22Rv1 (cell line): ENCODE measurements at regions not wholly inside any gene's neighbourhood (a gene's known extent, or its start where the extent isn't known, plus 50 kb on each side); places are given as distances from the start of the nearest gene placed in this dataset.

ENCODE experiments used
- ZFX ChIP-seq: fragments of 450-650 bp; IDR thresholded peaks from 2 replicates; pipeline ENCODE4 v1.6.1; 2017; ENCODE audit warnings: antibody characterized with exemption, borderline replicate concordance
- TF ChIP-seq, protein P1 (sequence below): fragments of 450-650 bp; IDR thresholded peaks from 2 replicates; pipeline ENCODE4 v1.5.1; 2017; ENCODE audit warnings: mild to moderate bottlenecking

DNA sequence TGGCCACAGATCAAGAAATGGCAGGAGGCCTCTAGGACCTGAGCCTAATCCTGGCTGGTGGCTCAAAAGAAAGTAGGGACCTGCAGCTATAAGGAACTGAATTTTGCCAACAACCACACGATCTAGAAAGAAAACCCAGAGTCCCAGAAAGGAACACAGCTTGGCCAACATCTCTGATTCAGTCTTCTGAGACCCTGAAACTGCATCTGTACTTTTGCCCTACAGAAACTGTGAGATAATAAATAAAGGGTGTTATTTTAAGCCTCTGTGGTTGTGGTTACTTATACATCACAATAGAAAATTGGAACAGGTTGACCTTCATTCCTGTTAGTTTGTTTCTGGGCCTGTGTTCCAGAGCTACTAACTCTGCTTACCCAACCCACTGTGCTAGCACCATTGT is 356.8 kb upstream of the ST6GAL2 start:
- TF ChIP-seq, protein P1, sequence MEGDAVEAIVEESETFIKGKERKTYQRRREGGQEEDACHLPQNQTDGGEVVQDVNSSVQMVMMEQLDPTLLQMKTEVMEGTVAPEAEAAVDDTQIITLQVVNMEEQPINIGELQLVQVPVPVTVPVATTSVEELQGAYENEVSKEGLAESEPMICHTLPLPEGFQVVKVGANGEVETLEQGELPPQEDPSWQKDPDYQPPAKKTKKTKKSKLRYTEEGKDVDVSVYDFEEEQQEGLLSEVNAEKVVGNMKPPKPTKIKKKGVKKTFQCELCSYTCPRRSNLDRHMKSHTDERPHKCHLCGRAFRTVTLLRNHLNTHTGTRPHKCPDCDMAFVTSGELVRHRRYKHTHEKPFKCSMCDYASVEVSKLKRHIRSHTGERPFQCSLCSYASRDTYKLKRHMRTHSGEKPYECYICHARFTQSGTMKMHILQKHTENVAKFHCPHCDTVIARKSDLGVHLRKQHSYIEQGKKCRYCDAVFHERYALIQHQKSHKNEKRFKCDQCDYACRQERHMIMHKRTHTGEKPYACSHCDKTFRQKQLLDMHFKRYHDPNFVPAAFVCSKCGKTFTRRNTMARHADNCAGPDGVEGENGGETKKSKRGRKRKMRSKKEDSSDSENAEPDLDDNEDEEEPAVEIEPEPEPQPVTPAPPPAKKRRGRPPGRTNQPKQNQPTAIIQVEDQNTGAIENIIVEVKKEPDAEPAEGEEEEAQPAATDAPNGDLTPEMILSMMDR: no peak
- no peak for TF ChIP-seq ZFX
